ENCODE measurements at regions not wholly inside any gene's neighbourhood (a gene's known extent, or its start where the extent isn't known, plus 50 kb on each side); places are given as distances from the start of the nearest gene placed in this dataset.
"Not testable (repeated sequence)": the region's sequence is repeated elsewhere in the genome, so short reads cannot be mapped to it uniquely, and the experiment has no call there.

DNA sequence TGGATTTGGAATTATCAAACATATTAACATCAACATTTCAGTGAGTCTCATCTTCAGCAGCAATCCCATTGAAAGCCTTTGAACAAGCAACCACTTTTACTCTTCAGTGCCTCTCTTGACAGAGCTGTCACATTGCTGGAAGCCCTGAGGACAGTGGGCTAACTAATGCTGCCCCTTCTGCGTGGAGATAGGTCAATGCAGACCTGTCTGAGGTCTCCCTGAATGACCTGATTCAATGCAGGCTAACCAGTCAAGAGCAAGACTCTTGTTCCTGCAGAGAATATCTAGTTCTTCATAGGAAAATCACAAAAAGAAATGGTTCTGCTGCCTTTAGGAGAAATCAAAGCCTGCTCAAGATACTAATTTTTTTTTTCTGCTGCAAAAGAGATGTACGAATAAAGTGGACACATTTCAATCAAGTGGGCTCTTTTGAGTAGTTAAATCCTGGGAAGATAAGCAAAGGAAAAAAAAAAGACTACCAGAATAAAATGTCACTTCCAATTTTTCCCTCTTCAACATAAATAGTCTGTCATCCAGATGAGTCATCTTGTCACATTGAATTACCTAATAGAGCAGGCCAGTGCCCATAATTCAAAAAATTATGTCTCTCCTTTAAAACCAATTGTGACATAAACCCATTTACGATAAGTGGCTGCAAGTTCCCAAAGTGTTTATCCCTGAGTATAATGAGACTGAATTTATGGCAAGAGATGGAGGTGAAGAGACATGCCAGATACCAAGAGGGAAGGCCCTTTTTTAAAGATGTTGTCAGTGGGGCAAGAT, 1269.0 kb upstream of the DDX18 start:
- H3K27ac Mint-ChIP-seq = no peak overlapping the region
- CTCF ChIA-PET = no interaction called here

DNA sequence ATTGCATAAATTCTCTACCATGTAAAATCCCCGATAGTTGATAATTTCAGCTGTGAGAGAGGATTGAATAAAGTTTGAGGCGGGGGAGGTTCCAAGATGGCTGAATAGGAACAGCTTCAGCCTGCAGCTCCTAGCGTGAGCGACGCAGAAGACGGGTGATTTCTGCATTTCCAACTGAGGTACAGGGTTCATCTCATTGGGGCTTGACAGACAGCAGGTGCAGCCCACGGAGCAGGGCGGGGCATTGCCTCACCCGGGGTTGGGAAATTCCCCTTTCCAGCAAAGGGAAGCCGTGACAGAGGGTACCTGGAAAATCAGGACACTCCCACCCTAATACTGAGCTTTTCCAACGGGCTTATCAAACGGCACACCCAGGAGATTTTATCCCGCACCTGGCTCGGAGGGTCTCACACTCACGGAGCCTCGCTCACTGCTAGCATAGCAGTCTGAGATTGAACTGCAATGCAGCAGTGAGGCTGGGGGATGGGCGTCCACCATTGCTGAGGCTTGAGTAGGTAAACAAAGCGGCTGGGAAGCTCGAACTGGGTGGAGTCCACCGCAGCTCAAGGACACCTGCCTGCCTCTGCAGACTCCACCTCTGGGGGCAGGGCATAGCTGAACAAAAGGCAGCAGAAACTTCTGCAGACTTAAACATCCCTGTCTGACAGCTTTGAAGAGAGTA, 1261.6 kb upstream of the DDX18 start:
- H3K27ac Mint-ChIP-seq, H3K4me3 Mint-ChIP-seq, DNase-seq, H3K4me1 Mint-ChIP-seq, H3K36me3 Mint-ChIP-seq, H3K27me3 Mint-ChIP-seq, CTCF ChIA-PET: not testable (repeated sequence)
- peaks cover 18% of the 10 kb centered on the region for H3K9me3 Mint-ChIP-seq

More for the DNA sequence above, 1269.0 kb upstream of the DDX18 start:
- Mint-ChIP-seq H3K27me3 (no peaks in the 10 kb centered on the region), H3K9me3 (peaks cover under 1% of the 10 kb centered on the region), H3K4me3 (no peak overlapping the region), H3K4me1 (no peaks in the 10 kb centered on the region), H3K36me3 (no peaks in the 10 kb centered on the region)
- DNase-seq = no peak

DNA sequence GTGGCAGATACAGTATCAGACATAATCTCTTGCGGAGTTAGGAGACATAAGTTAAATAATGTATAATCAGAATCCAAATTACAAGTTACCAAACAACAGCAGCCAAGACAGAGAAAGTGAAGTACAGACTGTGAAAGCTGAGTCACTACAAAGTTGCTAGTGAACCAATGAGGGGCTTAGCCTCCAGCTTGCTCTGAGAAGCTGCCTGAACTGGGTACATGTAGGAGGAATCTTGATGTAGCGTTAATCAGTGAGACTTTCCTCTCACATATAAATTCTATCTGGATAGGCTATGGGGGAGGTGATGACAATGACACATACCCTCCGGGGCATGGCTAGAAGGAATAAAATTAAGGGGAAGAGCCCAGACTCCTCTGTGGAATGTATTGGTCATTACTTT, 1234.3 kb upstream of the DDX18 start:
- Mint-ChIP-seq H3K27me3 (no peaks in the 10 kb centered on the region), H3K9me3 (peaks cover 13% of the 10 kb centered on the region), H3K4me3 (no peak overlapping the region), H3K4me1 (no peaks in the 10 kb centered on the region), H3K36me3 (no peaks in the 10 kb centered on the region), H3K27ac (no peak overlapping the region)
- CTCF ChIA-PET = no interaction called here
- no peak for DNase-seq

DNA sequence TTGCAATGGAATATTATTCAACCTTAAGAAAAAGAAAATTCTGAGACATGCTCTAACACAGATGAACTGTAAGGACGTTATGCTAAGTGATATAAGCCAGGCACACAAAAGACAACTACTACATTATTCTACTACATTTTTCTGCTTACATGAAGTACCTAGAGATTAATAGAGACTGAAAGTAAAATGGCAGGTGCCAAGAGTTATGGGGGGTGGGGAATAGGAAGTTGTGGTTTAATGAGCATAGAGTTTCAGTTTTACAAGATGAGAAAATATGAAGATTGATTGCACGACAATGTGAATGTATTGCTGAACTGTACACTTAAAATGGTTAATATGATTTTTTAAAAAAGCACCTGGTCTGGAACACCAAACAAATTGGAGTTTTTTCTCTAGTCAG, 1231.6 kb upstream of the DDX18 start:
- H3K36me3 Mint-ChIP-seq = no peaks in the 10 kb centered on the region
- H3K27ac Mint-ChIP-seq = no peak overlapping the region
- H3K27me3 Mint-ChIP-seq = no peaks in the 10 kb centered on the region
- no peak for DNase-seq
- CTCF ChIA-PET = no interaction called here
- H3K9me3 Mint-ChIP-seq = peaks cover 7% of the 10 kb centered on the region
- no peak overlapping the region for H3K4me3 Mint-ChIP-seq
- no peaks in the 10 kb centered on the region for H3K4me1 Mint-ChIP-seq

DNA sequence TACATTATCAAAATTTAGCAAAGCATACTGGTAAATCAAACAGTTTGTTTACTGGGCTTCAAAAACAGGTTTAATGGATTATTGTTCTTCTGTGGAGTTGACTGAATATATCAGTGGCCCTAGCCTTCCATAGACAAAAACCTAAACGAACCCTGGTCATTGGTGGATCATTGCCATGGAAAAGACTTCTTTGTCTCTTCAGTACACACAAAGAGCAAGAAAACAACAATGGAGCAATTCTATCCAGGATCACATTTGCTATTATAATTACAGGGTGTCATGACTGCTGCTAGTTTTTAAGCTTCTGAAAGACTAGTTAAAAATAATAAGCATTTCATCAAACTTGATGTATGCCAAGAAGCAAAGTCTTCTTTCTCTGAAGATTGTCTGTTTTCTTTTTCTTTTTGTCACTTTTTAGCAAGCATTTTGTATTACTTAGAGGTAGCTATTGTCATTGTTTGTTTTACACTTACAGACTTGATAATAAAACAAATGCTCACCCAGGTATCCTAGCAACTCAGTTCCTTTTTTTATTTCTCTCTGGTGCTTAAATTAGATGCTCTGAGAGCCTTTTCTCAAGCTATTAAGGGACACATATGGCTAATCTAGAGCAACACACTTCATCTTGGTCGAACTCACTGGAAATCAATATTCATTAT, 1228.7 kb upstream of the DDX18 start:
- Mint-ChIP-seq H3K4me1 (no peaks in the 10 kb centered on the region), H3K9me3 (peaks cover 18% of the 10 kb centered on the region), H3K27me3 (no peaks in the 10 kb centered on the region), H3K36me3 (no peaks in the 10 kb centered on the region), H3K27ac (no peak overlapping the region), H3K4me3 (no peak overlapping the region)
- no peak for DNase-seq
- CTCF ChIA-PET = no interaction called here

DNA sequence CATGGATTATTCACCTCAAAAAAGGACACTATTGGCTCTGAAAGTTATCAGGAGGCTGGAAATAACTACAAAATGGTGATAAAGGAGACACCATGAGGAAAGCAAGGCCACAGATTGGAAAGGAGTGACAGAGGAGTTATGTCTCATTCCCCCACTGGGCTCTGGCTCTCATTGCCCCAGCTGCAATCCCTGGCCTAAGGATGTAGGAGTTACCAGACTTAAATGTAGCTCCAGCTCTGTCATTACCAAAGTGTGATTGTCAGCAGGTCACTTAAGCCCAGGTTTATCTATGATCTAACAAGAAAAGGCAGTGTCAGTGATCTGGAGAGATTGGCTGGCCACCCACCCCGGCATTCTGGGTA, 1228.2 kb upstream of the DDX18 start:
- H3K9me3 Mint-ChIP-seq = peaks cover 18% of the 10 kb centered on the region

More for the DNA sequence above, 1228.2 kb upstream of the DDX18 start:
- H3K4me1 Mint-ChIP-seq = no peaks in the 10 kb centered on the region
- no peak overlapping the region for H3K4me3 Mint-ChIP-seq
- H3K36me3 Mint-ChIP-seq = no peaks in the 10 kb centered on the region
- CTCF ChIA-PET = no interaction called here
- no peak for DNase-seq
- no peak overlapping the region for H3K27ac Mint-ChIP-seq
- no peaks in the 10 kb centered on the region for H3K27me3 Mint-ChIP-seq
